IMR-90 (cell line): ENCODE measurements at regions not wholly inside any gene's neighbourhood (a gene's known extent, or its start where the extent isn't known, plus 50 kb on each side); places are given as distances from the start of the nearest gene placed in this dataset.

Source experiments
- MAFK ChIP-seq: IDR thresholded peaks from 2 replicates; pipeline ENCODE4 v1.6.1; 2012; ENCODE audit warnings: low read depth, low read length, improper control_type of control experiment
- NFE2L2 ChIP-seq: fragments of 150-350 bp; IDR thresholded peaks from 2 replicates; pipeline ENCODE4 v1.6.1; 2016; ENCODE audit warnings: low read depth, mild to moderate bottlenecking, low read length
- POLR2A ChIP-seq: IDR thresholded peaks from 2 replicates; pipeline ENCODE4 v1.6.1; 2012; ENCODE audit warnings: mild to moderate bottlenecking, low read depth, low read length
- RAD21 ChIP-seq: IDR thresholded peaks from 2 replicates; pipeline ENCODE4 v1.6.1; 2012; ENCODE audit warnings: low read length, improper control_type of control experiment
- RCOR1 ChIP-seq: IDR thresholded peaks from 2 replicates; pipeline ENCODE4 v1.6.1; 2012; ENCODE audit warnings: mild to moderate bottlenecking, low read length, improper control_type of control experiment; ENCODE audit not compliant: insufficient replicate concordance
- RFX5 ChIP-seq: IDR thresholded peaks from 2 replicates; pipeline ENCODE4 v1.8.0; 2012; ENCODE audit warnings: low read depth, mild to moderate bottlenecking, low read length, moderate library complexity
- USF2 ChIP-seq: fragments of 150-350 bp; IDR thresholded peaks from 2 replicates; pipeline ENCODE4 v1.6.1; 2017; ENCODE audit warnings: mild to moderate bottlenecking, antibody characterized with exemption, low read length, low read depth
- TF ChIP-seq, protein P1 (sequence below): conservative IDR thresholded peaks from 2 replicates; pipeline ENCODE4 v1.5.1; 2012; ENCODE audit warnings: mild to moderate bottlenecking, low read depth, low read length, improper control_type of control experiment

GRCh38 chr12:86530996-86531655 is 274.9 kb upstream of the MGAT4C start:
- TF ChIP-seq, protein P1, sequence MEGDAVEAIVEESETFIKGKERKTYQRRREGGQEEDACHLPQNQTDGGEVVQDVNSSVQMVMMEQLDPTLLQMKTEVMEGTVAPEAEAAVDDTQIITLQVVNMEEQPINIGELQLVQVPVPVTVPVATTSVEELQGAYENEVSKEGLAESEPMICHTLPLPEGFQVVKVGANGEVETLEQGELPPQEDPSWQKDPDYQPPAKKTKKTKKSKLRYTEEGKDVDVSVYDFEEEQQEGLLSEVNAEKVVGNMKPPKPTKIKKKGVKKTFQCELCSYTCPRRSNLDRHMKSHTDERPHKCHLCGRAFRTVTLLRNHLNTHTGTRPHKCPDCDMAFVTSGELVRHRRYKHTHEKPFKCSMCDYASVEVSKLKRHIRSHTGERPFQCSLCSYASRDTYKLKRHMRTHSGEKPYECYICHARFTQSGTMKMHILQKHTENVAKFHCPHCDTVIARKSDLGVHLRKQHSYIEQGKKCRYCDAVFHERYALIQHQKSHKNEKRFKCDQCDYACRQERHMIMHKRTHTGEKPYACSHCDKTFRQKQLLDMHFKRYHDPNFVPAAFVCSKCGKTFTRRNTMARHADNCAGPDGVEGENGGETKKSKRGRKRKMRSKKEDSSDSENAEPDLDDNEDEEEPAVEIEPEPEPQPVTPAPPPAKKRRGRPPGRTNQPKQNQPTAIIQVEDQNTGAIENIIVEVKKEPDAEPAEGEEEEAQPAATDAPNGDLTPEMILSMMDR, result no peak
- TF ChIP-seq POLR2A (no peak), USF2 (no peak), NFE2L2 (no peak), RFX5 (no peak), MAFK (no peak), RCOR1 (no peak), RAD21 (no peak)
